ENCODE measurements at regions not wholly inside any gene's neighbourhood (a gene's known extent, or its start where the extent isn't known, plus 50 kb on each side); places are given as distances from the start of the nearest gene placed in this dataset.

GRCh38 chr12:115023279-115024265 is 339.6 kb upstream of the TBX3 start:
- no peak for TF ChIP-seq POLR2A (IDR thresholded peaks at IDR 0.05)
- no peak for TF ChIP-seq CTCF (IDR thresholded peaks at IDR 0.05)
- TF ChIP-seq EP300 (IDR thresholded peaks at IDR 0.05; ENCODE audit: low read depth) = no peak
- no peak for TF ChIP-seq POLR2AphosphoS5 (IDR thresholded peaks at IDR 0.05)
